HG02943 (cell line): ENCODE measurements at regions not wholly inside any gene's neighbourhood (a gene's known extent, or its start where the extent isn't known, plus 50 kb on each side); places are given as distances from the start of the nearest gene placed in this dataset.

Experiments
- ATAC-seq: cut with Tn5 transposase; IDR thresholded peaks from one replicate; pipeline ENCODE4 v1.9.1; 2021; ENCODE audit warnings: mild to moderate bottlenecking, low read depth, moderate library complexity; ENCODE audit not compliant: unreplicated experiment

DNA sequence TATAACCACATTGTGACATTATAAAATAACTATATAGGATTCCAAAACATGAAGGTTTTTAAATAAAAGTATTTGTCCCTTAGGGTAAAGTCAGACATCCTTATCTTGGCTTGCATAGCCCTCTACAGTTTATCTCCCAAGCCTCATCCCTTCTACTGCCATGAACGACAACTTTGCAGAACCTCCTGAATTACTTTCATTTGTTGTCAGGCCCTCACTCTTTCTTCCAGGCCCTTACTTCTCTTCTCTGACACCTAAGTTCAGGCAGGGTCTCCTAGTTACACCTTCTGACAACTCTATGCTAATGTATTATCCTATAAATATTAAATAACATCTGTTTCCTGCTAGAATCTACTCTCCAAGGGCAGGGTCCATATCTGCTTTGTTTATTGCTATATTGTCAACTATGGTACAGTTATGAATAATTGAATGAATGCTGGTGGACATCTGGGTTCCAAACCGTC is 115.7 kb upstream of the MDM1 start:
- no peak for ATAC-seq

DNA sequence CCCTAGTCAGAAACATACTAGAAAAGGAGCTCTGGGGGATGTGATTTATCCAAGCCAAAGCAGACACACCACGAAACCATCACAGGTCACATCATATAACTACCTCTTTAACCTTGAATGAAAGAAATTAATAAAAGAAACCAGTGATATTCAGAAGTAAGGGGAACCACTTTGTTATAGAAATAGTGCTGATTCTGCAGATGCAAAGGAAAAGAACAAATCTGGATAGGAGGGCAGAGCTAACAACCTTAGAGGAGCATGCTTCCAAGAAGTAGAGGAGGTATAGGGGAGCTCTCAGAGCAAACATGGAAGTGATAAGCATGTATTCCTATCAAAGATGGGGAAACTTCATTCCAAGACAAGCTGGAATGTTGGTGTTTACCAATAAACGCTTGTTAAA is 117.0 kb upstream of the MDM1 start:
- no peak for ATAC-seq

- ATAC-seq: no peak
Observed at GRCh38 chr12:68450947-68451260, 118.7 kb upstream of the MDM1 start.

DNA sequence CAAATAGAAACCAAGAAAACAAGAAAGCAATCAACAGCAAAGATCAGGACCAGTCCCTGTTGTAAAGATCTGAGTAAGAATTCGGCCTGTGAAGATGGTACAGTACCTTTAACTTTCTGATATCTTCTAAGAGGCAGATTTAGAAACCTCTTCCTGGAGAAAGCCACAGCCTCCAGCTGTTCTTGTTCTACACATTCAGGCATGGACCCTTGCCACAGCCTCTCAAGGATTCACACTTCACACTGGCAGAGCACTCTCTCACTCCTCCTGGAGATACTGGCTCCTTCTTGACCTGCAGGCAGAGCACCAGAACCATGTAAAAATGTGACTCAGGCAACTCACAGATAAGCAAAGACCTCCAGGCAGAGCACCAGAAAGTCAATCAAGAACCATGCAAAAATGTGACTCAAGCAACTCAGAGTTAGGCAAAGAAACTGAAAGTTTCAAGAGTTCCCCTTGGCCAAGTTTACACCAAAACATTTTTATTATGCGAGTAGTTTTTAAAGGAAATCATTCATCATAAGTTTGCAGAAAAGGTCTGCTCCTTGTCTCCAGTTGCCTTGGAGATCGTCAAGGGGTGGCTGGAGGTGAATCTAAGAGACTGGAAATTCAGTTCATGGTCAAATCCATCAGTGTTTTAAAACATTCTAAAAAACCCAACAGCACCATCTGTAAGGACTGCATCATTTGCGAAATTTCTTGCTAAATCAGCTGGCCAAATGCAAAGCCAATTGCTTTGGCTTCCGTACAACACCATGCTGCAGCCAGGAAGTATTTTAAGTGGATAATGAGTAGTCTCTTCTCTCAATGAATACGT is 119.3 kb upstream of the MDM1 start:
- ATAC-seq: peak; percentile 65

GRCh38 chr12:68452078-68452715 is 120.0 kb upstream of the MDM1 start:
- ATAC-seq: no peak

- no peak for ATAC-seq
Observed at GRCh38 chr12:68453278-68453677, 121.1 kb upstream of the MDM1 start.

GRCh38 chr12:68453876-68454275 is 121.7 kb upstream of the MDM1 start:
- no peak for ATAC-seq

DNA sequence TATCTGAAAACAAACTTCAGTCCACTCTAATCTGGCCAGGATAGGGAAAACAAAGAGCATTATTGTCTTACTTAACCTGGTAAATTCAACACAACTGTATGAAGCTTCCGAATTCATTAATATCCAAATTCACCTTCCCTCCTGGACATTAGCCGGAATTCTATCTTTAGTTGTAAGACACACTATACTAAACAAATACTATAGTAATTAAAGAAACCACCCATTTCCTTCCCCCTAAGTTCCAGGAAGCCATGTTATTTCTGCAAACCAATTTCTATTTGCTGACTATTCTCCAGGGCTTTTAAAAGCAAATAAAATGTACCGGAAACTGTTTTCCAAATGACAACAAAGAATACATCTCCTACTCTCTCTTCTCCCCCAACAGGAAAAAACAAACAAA is 122.7 kb upstream of the MDM1 start:
- ATAC-seq: no peak

GRCh38 chr12:68455691-68456345 is 123.7 kb upstream of the MDM1 start:
- ATAC-seq: no peak

GRCh38 chr12:68458866-68459265 is 126.7 kb upstream of the MDM1 start:
- no peak for ATAC-seq

DNA sequence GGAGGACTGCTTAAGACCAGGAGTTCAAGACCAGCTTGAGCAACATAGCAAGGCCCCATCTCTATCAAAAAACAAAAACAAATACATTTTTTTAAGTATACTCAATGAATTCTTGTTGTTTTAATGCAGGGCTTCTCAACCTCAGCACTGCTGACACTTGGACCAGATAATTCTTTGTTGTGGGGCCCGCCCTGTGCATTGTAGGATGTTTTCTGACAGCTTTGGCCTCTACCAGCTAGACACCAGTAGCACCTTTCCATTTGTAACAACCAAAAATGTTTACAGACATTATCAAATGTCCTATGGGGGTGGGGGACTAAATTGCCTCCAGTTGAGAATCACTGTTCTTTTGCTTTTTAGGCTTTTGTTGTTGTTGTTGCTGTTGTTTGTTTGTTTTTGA is 128.1 kb upstream of the MDM1 start:
- ATAC-seq: no peak

DNA sequence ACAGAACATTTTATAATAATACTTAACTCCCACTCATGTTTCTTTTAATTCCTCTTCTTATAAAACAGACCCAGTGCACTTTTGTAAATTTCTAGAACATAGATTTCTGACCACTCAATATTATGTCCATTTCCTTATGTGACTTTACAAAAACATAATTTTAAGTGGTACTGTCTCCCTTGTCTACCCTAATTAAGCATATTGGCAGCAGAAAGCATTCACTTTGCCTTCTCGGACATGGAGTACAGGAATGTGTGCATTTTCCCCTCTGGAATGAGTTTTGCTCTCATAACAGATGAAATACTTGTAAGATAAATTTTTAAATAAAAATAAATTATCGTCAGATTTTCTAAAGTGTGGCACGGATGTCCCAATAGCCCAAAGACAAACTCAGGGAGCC is 129.5 kb upstream of the MDM1 start:
- ATAC-seq: no peak

GRCh38 chr12:68462803-68463202 is 130.6 kb upstream of the MDM1 start:
- ATAC-seq: no peak

GRCh38 chr12:68465227-68465626 is 133.1 kb upstream of the MDM1 start:
- no peak for ATAC-seq

GRCh38 chr12:68467514-68467913 is 135.4 kb upstream of the MDM1 start:
- no peak for ATAC-seq

GRCh38 chr12:68468036-68468435 is 135.9 kb upstream of the MDM1 start:
- ATAC-seq: no peak

GRCh38 chr12:68469113-68469512 is 137.0 kb upstream of the MDM1 start:
- no peak for ATAC-seq

DNA sequence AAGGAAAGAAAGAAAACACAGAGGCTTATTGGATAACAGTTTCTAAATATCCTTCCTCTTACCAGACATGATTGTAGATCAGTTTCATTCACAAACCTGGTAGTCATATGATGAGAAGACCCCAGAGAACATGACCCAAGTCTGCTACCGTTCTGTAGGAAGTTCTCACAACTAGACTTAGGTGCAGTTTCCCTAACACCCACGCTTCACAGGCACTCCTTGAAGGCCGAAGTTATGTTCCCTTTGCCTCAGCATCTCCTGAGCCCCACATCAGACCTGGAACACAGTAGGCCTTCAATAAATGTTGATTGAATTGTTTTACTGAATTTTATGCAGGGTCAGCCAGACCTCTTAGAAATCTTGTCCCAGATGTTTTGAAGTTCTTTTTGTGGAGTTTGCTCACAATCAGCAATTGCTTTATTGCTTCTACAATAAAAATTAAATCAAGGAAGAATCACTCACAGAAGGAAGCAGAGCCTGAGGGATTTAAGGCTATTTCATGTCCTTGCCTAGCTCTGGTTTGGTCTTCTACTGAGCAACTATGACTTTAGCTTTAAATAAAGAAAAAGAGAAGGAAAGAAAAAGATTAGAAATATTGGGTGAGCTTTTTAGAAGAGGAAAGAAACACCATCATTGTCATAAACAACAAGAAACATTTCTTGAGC is 138.6 kb upstream of the MDM1 start:
- no peak for ATAC-seq

GRCh38 chr12:68474467-68475204 is 136.1 kb upstream of the RAP1B start:
- no peak for ATAC-seq

DNA sequence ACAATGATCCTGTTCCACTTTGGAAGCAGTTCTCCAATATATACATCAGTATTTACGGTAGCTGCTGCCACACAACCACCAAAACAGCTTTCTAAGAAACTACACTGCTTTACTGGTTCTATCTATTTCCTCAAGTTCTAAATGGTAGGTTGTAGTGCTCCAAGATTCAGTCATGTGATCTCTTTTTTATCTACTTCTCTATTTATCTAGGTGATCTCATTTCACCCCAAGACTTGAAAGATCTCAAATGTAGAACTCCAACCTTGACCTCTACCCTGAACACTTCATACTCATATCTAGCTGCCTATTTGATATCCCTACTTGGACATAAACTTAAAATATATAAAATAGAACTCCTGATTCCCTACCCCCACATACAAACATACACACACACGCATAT is 133.9 kb upstream of the RAP1B start:
- ATAC-seq: no peak
